Ovary (tissue), 7 donors: ENCODE measurements at regions not wholly inside any gene's neighbourhood (a gene's known extent, or its start where the extent isn't known, plus 50 kb on each side); places are given as distances from the start of the nearest gene placed in this dataset.

Experiments used
- DNase-seq, 5 donors: peaks; one replicate each; pipeline ENCODE4 v3.0.0-alpha.2; 2019 to 2020
- H3K27ac ChIP-seq, 2 donors: fragments of 200-600 bp; one replicate each; pipeline versions ENCODE4 v1.5.1 to v1.8.0; 2019 to 2022
- H3K27me3 ChIP-seq: fragments of 200-600 bp; one replicate; pipeline ENCODE4 v1.8.0; 2022
- H3K36me3 ChIP-seq: fragments of 200-600 bp; sonication (generic); one replicate; pipeline ENCODE4 v1.5.1; 2019
- H3K4me1 ChIP-seq: one replicate; pipeline ENCODE4 v1.8.1; 2013; ENCODE audit warnings: mild to moderate bottlenecking, moderate library complexity; ENCODE audit not compliant: insufficient read depth
- H3K4me3 ChIP-seq: fragments of 200-600 bp; sonication (generic); one replicate; pipeline ENCODE4 v1.5.1; 2017
- H3K9me3 ChIP-seq, 2 donors: fragments of 200-600 bp in 1 of 2; sonication (generic) in 1 of 2; one replicate each; pipeline versions ENCODE4 v1.5.1 to v1.8.1; 2013 to 2019; ENCODE audit warnings: mild to moderate bottlenecking in 1 of 2, moderate library complexity in 1 of 2
- EP300 ChIP-seq: sonication (generic); formaldehyde crosslinking; IDR thresholded peaks from one replicate; pipeline ENCODE4 v1.6.1; 2017; ENCODE audit warnings: antibody characterized with exemption
- POLR2A ChIP-seq: fragments of 450-650 bp; IDR thresholded peaks from one replicate; pipeline ENCODE4 v1.6.1; 2017; ENCODE audit warnings: antibody characterized with exemption, mild to moderate bottlenecking, moderate library complexity
- WGBS, 3 donors: extraction: QIAGEN DNeasy Blood & Tissue Kit in 1 of 3; methylation state at CpG; one replicate each; pipeline versions ENCODE4 v1.1.5 to v1.1.7; 2013 to 2017; 5-methylcytosine and 5-hydroxymethylcytosine counted together
- intact Hi-C, 4 donors: fragments of 100-400 bp; cut with DNase I; formaldehyde crosslinking; loops; one replicate each; pipeline versions ENCODE4 v1.11.0 to v1.15.1; 2022 to 2023
- TF ChIP-seq, protein P1 (sequence below), 3 donors: fragments of 450-650 bp in 2 of 3; fragments of 200-600 bp in 1 of 3; IDR thresholded peaks; one replicate each; pipeline versions ENCODE4 v1.5.1 to v1.8.0; 2016 to 2022; ENCODE audit warnings: antibody characterized with exemption in 3 of 3, mild to moderate bottlenecking in 1 of 3
- donor health status: DM: no; HTN: no; CAD: no; lungs with moderate emphysema.
- donor health status: DM: no; HTN: no; CAD: no.
- donor health status: Bipolar disorder and iron deficiency.
- donor health status: DM: no; HTN: no; CAD: no.
- donor health status: DM: yes; HTN: yes; CAD: no.

DNA sequence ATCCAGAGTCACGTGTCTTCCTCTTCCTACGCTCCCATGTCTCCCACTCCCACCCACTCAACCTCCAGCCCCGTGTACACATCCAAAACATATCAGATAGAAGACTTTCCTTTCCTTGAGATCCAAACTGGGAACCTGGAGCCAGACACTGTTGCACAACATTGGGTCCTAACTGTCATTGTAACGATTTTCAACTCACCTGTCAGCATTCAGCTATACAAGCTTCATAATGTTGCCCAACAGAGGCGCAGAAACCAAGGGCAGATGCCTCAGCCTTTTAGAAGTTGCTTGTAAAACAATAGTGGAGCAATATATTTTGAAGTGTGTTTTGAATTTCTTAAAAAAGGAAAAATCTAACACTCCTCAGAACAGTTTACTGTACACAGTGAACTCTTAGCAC lies 84.9 kb upstream of the GLIS3 start:
- no peaks in the 10 kb centered on the region for H3K4me1 ChIP-seq
- H3K4me3 ChIP-seq, result no peak overlapping the region
- no peaks in the 10 kb centered on the region for H3K27me3 ChIP-seq
- DNase-seq, result no peak
- intact Hi-C loops, result no loop called here
- H3K9me3 ChIP-seq, result no peaks in the 10 kb centered on the region
- 27 to 39% (median 32%) methylated on average over 5 of the region's 5 CpGs for WGBS, 3 donors
- H3K27ac ChIP-seq, result no peak overlapping the region
- H3K36me3 ChIP-seq, result no peaks in the 10 kb centered on the region
- TF ChIP-seq POLR2A, result no peak
- TF ChIP-seq EP300, result no peak
- TF ChIP-seq, protein P1, sequence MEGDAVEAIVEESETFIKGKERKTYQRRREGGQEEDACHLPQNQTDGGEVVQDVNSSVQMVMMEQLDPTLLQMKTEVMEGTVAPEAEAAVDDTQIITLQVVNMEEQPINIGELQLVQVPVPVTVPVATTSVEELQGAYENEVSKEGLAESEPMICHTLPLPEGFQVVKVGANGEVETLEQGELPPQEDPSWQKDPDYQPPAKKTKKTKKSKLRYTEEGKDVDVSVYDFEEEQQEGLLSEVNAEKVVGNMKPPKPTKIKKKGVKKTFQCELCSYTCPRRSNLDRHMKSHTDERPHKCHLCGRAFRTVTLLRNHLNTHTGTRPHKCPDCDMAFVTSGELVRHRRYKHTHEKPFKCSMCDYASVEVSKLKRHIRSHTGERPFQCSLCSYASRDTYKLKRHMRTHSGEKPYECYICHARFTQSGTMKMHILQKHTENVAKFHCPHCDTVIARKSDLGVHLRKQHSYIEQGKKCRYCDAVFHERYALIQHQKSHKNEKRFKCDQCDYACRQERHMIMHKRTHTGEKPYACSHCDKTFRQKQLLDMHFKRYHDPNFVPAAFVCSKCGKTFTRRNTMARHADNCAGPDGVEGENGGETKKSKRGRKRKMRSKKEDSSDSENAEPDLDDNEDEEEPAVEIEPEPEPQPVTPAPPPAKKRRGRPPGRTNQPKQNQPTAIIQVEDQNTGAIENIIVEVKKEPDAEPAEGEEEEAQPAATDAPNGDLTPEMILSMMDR (IDR thresholded peaks at IDR 0.05), result no peak

DNA sequence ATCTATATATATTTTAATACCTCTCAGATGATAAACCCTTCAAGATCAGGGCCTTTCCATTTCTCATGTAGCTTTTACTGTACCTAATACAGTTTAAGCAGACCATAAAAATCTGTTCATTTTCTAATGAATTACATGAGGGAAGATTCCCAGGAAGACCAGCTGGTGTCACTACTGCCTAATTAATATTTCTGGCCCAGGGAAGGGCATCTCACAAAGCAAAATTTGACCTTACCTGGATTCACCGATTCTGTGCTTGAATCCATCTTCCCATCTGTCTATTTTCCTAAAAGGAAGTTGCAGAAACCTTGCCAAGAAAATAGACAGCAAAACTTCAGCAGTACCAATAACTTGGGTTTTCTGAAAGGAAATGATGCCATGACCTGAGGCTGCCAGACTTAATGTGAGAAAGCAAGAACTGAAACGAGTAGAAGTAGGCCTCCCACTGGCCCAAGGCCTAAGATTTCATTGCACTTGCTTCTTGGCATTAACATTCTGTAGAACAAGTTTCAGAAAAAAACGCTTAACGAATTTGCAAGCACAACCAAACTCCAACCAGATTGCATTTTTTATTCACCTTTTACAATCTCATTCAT lies 83.0 kb upstream of the GLIS3 start:
- no peak overlapping the region for H3K4me3 ChIP-seq
- WGBS, 3 donors, result 42 to 48% (median 43%) methylated on average over 4 of the region's 4 CpGs
- no peaks in the 10 kb centered on the region for H3K36me3 ChIP-seq
- no peak for DNase-seq
- H3K27ac ChIP-seq, result no peak overlapping the region
- no peaks in the 10 kb centered on the region for H3K4me1 ChIP-seq
- TF ChIP-seq POLR2A (no peak), EP300 (no peak)
- TF ChIP-seq, protein P1 (IDR thresholded peaks at IDR 0.05), result no peak
- intact Hi-C loops, result no loop called here
- no peaks in the 10 kb centered on the region for H3K27me3 ChIP-seq
- no peaks in the 10 kb centered on the region for H3K9me3 ChIP-seq

DNA sequence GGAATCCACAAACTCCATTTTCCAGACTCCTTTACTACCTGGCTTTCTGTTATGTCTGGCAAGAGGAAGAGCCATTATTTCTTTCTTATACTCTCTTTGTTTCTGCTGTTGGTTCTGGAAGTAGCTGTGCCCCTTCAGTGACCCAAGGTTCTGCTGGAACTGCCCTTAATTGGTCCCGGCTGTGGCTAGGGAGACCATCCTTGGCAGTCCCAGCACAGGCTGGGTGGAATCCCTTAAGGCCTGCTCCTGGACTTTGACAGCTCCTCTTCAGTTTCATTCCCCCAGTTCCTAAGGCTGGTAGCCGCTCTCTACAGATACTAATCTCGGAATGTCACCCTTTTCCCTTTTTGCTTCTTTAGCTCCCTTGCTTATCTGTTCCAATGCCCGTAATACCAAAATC lies 81.9 kb upstream of the GLIS3 start:
- Histone ChIP-seq H3K27me3 (no peaks in the 10 kb centered on the region), H3K4me3 (no peak overlapping the region), H3K9me3 (no peaks in the 10 kb centered on the region), H3K4me1 (no peaks in the 10 kb centered on the region), H3K27ac (no peak overlapping the region), H3K36me3 (no peaks in the 10 kb centered on the region)
- DNase-seq, result no peak
- intact Hi-C loops, result no loop called here
- 71 to 84% (median 76%) methylated on average over 4 of the region's 4 CpGs for WGBS, 3 donors
- TF ChIP-seq POLR2A, result no peak
- TF ChIP-seq, protein P1 (IDR thresholded peaks at IDR 0.05), result no peak
- TF ChIP-seq EP300, result no peak

DNA sequence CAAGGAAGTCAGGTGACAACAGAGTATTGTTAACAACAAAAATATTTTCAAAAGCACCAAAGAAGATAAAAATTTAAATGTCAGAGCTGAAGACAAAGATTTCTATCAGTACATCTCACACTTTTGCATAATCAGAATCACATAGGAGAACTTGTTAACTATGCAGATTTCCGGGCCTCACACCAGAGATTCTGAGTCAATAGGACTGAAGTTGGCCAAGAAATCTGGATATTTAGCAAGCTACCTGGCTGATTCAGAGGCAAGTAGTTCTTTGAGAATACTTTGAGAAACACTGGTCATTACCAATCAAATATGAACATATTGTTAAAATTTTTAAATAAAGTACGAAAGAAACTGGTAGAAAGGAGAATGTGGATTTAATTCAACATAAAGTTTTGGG lies 80.5 kb upstream of the GLIS3 start:
- DNase-seq, result no peak
- Histone ChIP-seq H3K9me3 (no peaks in the 10 kb centered on the region), H3K4me3 (no peak overlapping the region), H3K36me3 (no peaks in the 10 kb centered on the region), H3K4me1 (no peaks in the 10 kb centered on the region), H3K27ac (no peak overlapping the region), H3K27me3 (no peaks in the 10 kb centered on the region)
- intact Hi-C loops, result no loop called here
- 92% methylated on average over 2 of the region's 2 CpGs for WGBS, 3 donors
- TF ChIP-seq POLR2A, result no peak
- TF ChIP-seq EP300, result no peak
- TF ChIP-seq, protein P1 (IDR thresholded peaks at IDR 0.05), result no peak
